ENCODE measurements at regions not wholly inside any gene's neighbourhood (a gene's known extent, or its start where the extent isn't known, plus 50 kb on each side); places are given as distances from the start of the nearest gene placed in this dataset.
A peak's percentile ranks its signal among the peaks of the same experiment; 100 is the strongest.

- H3K4me1 ChIP-seq (ENCODE audit: control insufficient read depth, insufficient read depth, low read length): no peaks in the 10 kb centered on the region
- H3K9me3 ChIP-seq (ENCODE audit: control insufficient read depth, low read depth, low read length): no peaks in the 10 kb centered on the region
- H3K36me3 ChIP-seq (ENCODE audit: control insufficient read depth, insufficient read depth, low read length): no peaks in the 10 kb centered on the region
- no peak for DNase-seq
- no peak overlapping the region for H3K4me3 ChIP-seq (ENCODE audit: low read length)
- no peak overlapping the region for H3K27ac ChIP-seq (ENCODE audit: low read length)
- no peaks in the 10 kb centered on the region for H3K27me3 ChIP-seq (ENCODE audit: control insufficient read depth, insufficient read depth, low read length)
- 82% methylated on average over 2 of the region's 3 CpGs for WGBS (ENCODE audit: insufficient coverage, low lambda C conversion rate)
Observed at GRCh38 chrX:79645749-79646148, 278.6 kb upstream of the ITM2A start.

- Histone ChIP-seq H3K36me3 (ENCODE audit: control insufficient read depth, insufficient read depth, low read length) (no peaks in the 10 kb centered on the region), H3K27ac (ENCODE audit: low read length) (no peak overlapping the region), H3K4me3 (ENCODE audit: low read length) (no peak overlapping the region), H3K9me3 (ENCODE audit: control insufficient read depth, low read depth, low read length) (no peaks in the 10 kb centered on the region), H3K27me3 (ENCODE audit: control insufficient read depth, insufficient read depth, low read length) (no peaks in the 10 kb centered on the region), H3K4me1 (ENCODE audit: control insufficient read depth, insufficient read depth, low read length) (peaks cover 2% of the 10 kb centered on the region)
- WGBS (ENCODE audit: insufficient coverage, low lambda C conversion rate): no CpG with 5 or more reads among the region's 5 CpGs
- no peak for DNase-seq
Observed at GRCh38 chrX:79631526-79631925, 264.4 kb upstream of the ITM2A start.

- peaks cover 2% of the 10 kb centered on the region for H3K4me1 ChIP-seq (ENCODE audit: control insufficient read depth, insufficient read depth, low read length)
- no peak overlapping the region for H3K27ac ChIP-seq (ENCODE audit: low read length)
- no peaks in the 10 kb centered on the region for H3K9me3 ChIP-seq (ENCODE audit: control insufficient read depth, low read depth, low read length)
- peak in 1 of 2 donors; percentile 68 for DNase-seq
- no peak overlapping the region for H3K4me3 ChIP-seq (ENCODE audit: low read length)
- 20% methylated on average over 1 of the region's 5 CpGs for WGBS (ENCODE audit: insufficient coverage, low lambda C conversion rate)
- no peaks in the 10 kb centered on the region for H3K36me3 ChIP-seq (ENCODE audit: control insufficient read depth, insufficient read depth, low read length)
- H3K27me3 ChIP-seq (ENCODE audit: control insufficient read depth, insufficient read depth, low read length): no peaks in the 10 kb centered on the region
Observed at GRCh38 chrX:79630033-79631009, 263.2 kb upstream of the ITM2A start.

- no CpG with 5 or more reads among the region's 3 CpGs for WGBS (ENCODE audit: insufficient coverage, low lambda C conversion rate)
Observed at GRCh38 chrX:79623098-79623762, 256.1 kb upstream of the ITM2A start.

DNA sequence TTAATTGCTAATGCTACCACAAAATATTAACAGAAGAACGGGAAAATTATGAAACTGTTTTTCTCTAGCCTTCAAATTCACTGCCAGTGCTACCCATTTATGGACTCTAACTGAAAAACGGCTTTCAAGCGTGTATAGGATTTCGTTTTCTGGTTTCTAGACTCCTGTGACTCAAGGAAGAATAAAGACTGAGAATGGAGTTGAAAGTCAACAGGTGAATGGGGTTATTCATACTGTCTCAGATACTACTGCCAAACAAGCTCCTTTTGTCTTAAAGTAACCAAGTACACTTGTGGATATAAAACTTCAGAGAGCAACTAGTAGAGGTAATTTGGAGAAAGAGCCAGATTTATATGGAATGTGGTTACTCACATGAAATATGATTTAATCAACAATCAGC is 251.1 kb upstream of the ITM2A start:
- no peaks in the 10 kb centered on the region for H3K4me1 ChIP-seq (ENCODE audit: control insufficient read depth, insufficient read depth, low read length)
- no peaks in the 10 kb centered on the region for H3K36me3 ChIP-seq (ENCODE audit: control insufficient read depth, insufficient read depth, low read length)
- no peak for DNase-seq
- no peaks in the 10 kb centered on the region for H3K9me3 ChIP-seq (ENCODE audit: control insufficient read depth, low read depth, low read length)
- no peak overlapping the region for H3K4me3 ChIP-seq (ENCODE audit: low read length)
- no peak overlapping the region for H3K27ac ChIP-seq (ENCODE audit: low read length)
- no CpG with 5 or more reads among the region's 4 CpGs for WGBS (ENCODE audit: insufficient coverage, low lambda C conversion rate)
- H3K27me3 ChIP-seq (ENCODE audit: control insufficient read depth, insufficient read depth, low read length): no peaks in the 10 kb centered on the region

More at GRCh38 chrX:79623098-79623762, 256.1 kb upstream of the ITM2A start:
- H3K27me3 ChIP-seq (ENCODE audit: control insufficient read depth, insufficient read depth, low read length): no peaks in the 10 kb centered on the region
- no peaks in the 10 kb centered on the region for H3K4me1 ChIP-seq (ENCODE audit: control insufficient read depth, insufficient read depth, low read length)
- H3K9me3 ChIP-seq (ENCODE audit: control insufficient read depth, low read depth, low read length): no peaks in the 10 kb centered on the region
- no peak overlapping the region for H3K4me3 ChIP-seq (ENCODE audit: low read length)
- H3K36me3 ChIP-seq (ENCODE audit: control insufficient read depth, insufficient read depth, low read length): no peaks in the 10 kb centered on the region
- H3K27ac ChIP-seq (ENCODE audit: low read length): no peak overlapping the region
- DNase-seq: peak in 1 of 2 donors; percentile 18

GRCh38 chrX:79604364-79604763 is 237.2 kb upstream of the ITM2A start:
- H3K27me3 ChIP-seq (ENCODE audit: control insufficient read depth, insufficient read depth, low read length): no peaks in the 10 kb centered on the region
- H3K9me3 ChIP-seq (ENCODE audit: control insufficient read depth, low read depth, low read length): no peaks in the 10 kb centered on the region
- DNase-seq: no peak
- H3K36me3 ChIP-seq (ENCODE audit: control insufficient read depth, insufficient read depth, low read length): no peaks in the 10 kb centered on the region
- WGBS (ENCODE audit: insufficient coverage, low lambda C conversion rate): no CpG with 5 or more reads among the region's 4 CpGs
- H3K4me3 ChIP-seq (ENCODE audit: low read length): no peak overlapping the region
- H3K27ac ChIP-seq (ENCODE audit: low read length): no peak overlapping the region
- peaks cover 5% of the 10 kb centered on the region for H3K4me1 ChIP-seq (ENCODE audit: control insufficient read depth, insufficient read depth, low read length)

DNA sequence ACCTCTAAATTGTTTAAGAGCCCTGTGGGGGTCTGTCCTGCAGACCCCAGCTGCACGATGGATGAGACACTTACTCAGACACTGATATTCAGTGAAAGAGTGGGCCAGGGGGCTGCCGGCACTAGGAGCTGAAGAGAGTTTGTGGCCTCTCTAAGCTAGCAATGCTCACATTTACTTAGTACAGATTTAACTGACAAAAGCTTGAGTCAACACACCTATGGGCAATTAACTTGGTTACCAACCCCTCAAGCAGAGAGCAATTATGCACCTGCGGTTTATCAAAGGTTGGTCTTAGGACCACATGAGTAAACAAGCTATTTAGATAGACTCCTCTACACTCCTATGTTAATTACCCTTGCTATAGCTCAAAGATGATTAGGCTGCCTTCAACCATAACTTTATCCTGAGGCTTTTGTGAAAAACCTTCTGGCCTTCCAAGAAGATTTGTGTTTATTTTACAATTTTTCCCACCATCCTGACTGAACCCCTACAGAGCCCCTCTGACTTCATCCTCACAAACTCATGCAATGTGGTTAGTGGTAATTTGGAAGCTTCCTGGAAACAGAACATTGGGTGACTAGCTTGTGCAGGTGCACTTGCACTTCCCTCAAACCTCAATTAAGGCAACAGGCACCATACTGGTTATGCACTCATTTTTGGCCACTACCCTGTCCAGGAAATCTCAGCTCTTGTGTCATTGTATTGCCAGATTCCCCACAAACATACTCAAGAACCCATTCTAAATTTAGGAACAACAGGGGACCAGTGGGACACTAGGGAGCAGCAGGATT is 234.4 kb upstream of the ITM2A start:
- Histone ChIP-seq H3K9me3 (ENCODE audit: control insufficient read depth, low read depth, low read length) (no peaks in the 10 kb centered on the region), H3K27ac (ENCODE audit: low read length) (no peak overlapping the region), H3K27me3 (ENCODE audit: control insufficient read depth, insufficient read depth, low read length) (no peaks in the 10 kb centered on the region), H3K36me3 (ENCODE audit: control insufficient read depth, insufficient read depth, low read length) (no peaks in the 10 kb centered on the region), H3K4me1 (ENCODE audit: control insufficient read depth, insufficient read depth, low read length) (peaks cover 5% of the 10 kb centered on the region), H3K4me3 (ENCODE audit: low read length) (no peak overlapping the region)
- WGBS (ENCODE audit: insufficient coverage, low lambda C conversion rate): no CpG with 5 or more reads among the region's 3 CpGs
- DNase-seq: peak; percentile 12 to 62

- no peaks in the 10 kb centered on the region for H3K27me3 ChIP-seq (ENCODE audit: control insufficient read depth, insufficient read depth, low read length)
- no peak overlapping the region for H3K4me3 ChIP-seq (ENCODE audit: low read length)
- H3K36me3 ChIP-seq (ENCODE audit: control insufficient read depth, insufficient read depth, low read length): no peaks in the 10 kb centered on the region
- H3K9me3 ChIP-seq (ENCODE audit: control insufficient read depth, low read depth, low read length): no peaks in the 10 kb centered on the region
- WGBS (ENCODE audit: insufficient coverage, low lambda C conversion rate): no CpG with 5 or more reads among the region's 3 CpGs
- DNase-seq: no peak
- H3K4me1 ChIP-seq (ENCODE audit: control insufficient read depth, insufficient read depth, low read length): no peaks in the 10 kb centered on the region
- no peak overlapping the region for H3K27ac ChIP-seq (ENCODE audit: low read length)
Observed at GRCh38 chrX:79592259-79592658, 225.1 kb upstream of the ITM2A start.

DNA sequence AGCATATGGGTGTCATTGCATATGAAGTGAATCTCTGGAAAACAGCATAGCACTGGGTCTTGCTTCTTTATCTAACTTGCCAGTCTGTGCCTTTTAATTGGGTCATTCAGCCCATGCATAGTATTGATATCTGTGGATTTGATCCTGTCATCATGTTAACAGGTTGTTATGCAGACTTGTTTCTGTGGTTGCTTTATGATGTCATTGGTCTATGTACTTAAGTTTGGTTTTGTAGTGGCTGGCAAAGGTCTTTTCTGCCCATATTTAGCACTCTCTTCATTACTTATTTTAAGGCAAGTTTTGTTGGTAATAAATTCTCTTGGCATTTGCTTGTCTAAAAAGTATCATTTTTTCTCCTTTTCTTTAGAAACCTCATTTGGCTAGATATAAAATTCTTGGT is 221.1 kb upstream of the ITM2A start:
- H3K4me1 ChIP-seq (ENCODE audit: control insufficient read depth, insufficient read depth, low read length): no peaks in the 10 kb centered on the region
- no peak for DNase-seq
- no peaks in the 10 kb centered on the region for H3K27me3 ChIP-seq (ENCODE audit: control insufficient read depth, insufficient read depth, low read length)
- no peaks in the 10 kb centered on the region for H3K36me3 ChIP-seq (ENCODE audit: control insufficient read depth, insufficient read depth, low read length)
- no peaks in the 10 kb centered on the region for H3K9me3 ChIP-seq (ENCODE audit: control insufficient read depth, low read depth, low read length)
- no peak overlapping the region for H3K4me3 ChIP-seq (ENCODE audit: low read length)
- H3K27ac ChIP-seq (ENCODE audit: low read length): no peak overlapping the region

DNA sequence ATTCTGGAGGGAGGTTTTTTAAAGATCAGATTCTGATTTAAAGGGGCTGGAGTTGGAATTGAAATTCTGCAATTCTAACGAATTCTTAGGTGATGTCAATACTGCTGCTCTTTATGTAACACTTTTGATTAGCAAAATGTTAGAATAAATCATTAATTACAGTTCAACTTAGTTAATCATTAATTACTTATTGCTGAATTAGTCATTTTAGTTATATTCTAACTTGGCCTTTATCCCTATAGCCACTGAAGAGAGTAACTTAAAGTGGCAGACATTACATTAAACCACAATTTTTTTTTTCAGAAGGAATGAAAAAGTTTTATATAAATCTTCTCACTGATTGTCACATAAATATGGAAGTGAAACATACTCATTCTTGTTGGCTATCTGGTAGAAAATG is 206.6 kb upstream of the ITM2A start:
- H3K27ac ChIP-seq (ENCODE audit: low read length): no peak overlapping the region
- peak in 1 of 2 donors; percentile 13 for DNase-seq
- H3K36me3 ChIP-seq (ENCODE audit: control insufficient read depth, insufficient read depth, low read length): no peaks in the 10 kb centered on the region
- H3K4me3 ChIP-seq (ENCODE audit: low read length): no peak overlapping the region
- no peaks in the 10 kb centered on the region for H3K4me1 ChIP-seq (ENCODE audit: control insufficient read depth, insufficient read depth, low read length)
- WGBS (ENCODE audit: insufficient coverage, low lambda C conversion rate): no CpG with 5 or more reads among the region's 1 CpG
- no peaks in the 10 kb centered on the region for H3K9me3 ChIP-seq (ENCODE audit: control insufficient read depth, low read depth, low read length)
- H3K27me3 ChIP-seq (ENCODE audit: control insufficient read depth, insufficient read depth, low read length): no peaks in the 10 kb centered on the region

Measured in large intestine (tissue), 3 donors.